Anterior cingulate cortex (tissue), 58 donors: ENCODE measurements at regions not wholly inside any gene's neighbourhood (a gene's known extent, or its start where the extent isn't known, plus 50 kb on each side); places are given as distances from the start of the nearest gene placed in this dataset.

Source experiments
- DNase-seq, 58 donors: peaks; one replicate each; lab custom pipeline; 2025; lab: John Stamatoyannopoulos, UW

DNA sequence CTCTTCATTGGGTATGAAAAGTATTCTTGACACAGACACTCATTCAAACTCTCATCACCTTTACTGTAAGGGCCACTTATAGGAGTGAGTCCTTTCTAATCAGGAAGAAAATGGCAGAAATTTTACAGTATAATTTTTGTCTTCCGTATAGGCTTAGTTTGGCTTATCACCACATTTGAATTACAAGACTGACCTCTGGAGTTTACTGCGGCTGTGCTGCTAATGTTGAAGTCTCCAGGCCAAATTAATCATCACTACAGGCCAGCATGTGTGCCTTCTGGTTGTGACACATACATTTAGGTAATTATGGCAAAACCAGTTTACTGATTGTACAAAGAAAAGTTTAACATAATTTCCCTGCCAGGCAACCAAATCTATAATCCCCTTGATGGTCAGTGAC, 753.6 kb upstream of the GCFC2 start:
- DNase-seq: peak in 1 of 58 donors; percentile 0

DNA sequence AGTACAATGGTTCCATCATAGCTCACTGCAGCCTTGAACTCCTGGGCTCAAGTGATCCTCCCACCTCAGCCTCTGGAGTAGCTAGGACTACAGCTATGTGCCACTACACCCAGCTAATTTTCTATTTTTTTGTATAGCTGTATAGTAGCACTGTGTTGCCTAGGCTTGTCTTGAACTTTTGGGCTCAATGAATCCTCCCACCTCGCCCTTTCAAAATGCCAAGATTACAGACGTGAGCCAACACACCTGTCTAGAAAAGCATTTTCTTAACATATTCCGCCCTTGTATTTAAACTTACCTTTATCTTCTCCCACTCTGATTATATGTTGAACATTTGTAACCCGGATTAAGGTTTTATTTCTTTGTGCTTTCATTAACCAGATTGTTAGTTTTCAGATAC, 750.7 kb upstream of the GCFC2 start:
- no peak for DNase-seq

GRCh38 chr2:76455910-76456309, 745.2 kb upstream of the GCFC2 start:
- DNase-seq: no peak

DNA sequence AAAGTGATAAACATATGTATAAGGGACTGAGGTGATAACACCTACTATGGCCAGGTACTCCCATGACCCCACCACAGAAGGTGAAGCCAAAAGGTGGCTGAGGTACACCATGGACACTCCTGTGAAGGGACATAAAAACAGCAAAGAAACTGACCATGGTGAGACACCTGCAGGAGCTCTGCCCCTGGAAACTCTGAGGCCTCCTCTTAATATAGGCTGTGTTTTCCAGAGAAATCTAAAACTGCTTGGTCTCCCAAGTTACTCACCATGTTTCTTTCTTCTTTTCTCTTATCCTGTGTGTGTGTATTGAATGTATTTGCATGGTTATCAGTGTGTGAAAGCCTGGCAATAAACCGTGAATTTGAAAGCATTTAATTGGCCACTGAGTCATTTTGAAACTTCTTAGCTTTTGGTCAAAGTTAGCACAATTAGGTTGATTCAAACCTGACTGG, 739.3 kb upstream of the GCFC2 start:
- no peak for DNase-seq

DNA sequence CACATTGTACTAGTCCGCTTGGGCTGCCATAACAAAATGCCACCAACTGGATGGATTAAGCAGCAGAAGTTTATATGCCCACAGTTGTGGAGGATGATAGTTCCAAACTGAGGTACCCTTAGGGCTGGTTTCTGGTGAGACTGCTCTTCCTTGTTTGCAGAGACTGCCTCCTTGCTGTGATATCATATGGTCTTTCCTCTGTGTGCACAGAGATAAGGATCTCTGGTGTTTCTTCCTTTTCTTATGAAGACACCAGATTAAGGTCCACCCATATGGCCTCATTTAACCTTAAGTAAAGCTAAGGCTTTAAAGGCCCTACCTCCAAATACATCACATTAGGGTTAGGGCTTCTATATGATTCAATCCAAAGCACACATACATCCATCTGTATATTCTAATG, 738.2 kb upstream of the GCFC2 start:
- no peak for DNase-seq

GRCh38 chr2:76447294-76447693, 736.6 kb upstream of the GCFC2 start:
- DNase-seq: no peak

DNA sequence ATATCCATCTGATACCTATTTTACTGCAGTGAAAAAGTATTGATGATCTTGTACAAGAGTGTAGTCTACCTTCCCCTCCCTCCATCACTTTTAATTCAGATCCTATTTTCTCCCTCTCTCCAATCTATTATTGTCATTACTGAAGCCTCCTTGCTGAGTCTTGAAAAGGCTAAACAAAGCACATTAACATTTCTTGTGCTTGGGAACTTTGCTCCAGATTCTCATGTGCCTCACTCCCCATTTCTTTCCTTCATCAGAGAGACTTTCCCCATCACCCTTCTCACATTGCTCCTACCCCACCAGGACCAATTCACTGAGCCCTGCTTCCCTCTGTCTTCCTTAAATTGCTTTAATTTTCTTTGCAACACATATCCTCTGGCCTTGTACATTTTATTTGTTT, 736.2 kb upstream of the GCFC2 start:
- DNase-seq: no peak

GRCh38 chr2:76445880-76446279, 735.2 kb upstream of the GCFC2 start:
- DNase-seq: no peak

DNA sequence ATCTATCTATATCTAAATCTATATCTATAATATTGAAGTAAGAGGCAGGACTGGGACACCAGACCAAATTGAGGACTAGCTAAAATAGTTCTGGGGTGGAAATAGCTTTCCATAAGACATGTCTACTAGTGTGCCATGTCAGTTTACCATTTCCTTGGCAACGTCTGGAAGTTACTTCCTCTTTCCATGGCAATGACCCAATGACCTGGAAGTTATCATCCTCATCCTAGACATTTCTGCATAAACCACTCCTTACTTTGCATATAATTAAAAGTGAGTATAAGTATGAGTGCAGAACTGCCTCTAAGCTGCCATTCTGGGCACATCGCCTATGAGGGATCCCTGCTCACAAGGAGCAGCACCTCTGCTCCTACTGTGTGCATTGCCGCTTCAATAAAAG, 734.0 kb upstream of the GCFC2 start:
- DNase-seq: no peak

- no peak for DNase-seq
These were observed 726.8 kb upstream of the GCFC2 start for GRCh38 chr2:76437564-76437963.

- no peak for DNase-seq
These were observed 718.7 kb upstream of the GCFC2 start for GRCh38 chr2:76429374-76429773.

- DNase-seq: no peak
These were observed 716.7 kb upstream of the GCFC2 start for GRCh38 chr2:76427452-76427851.

GRCh38 chr2:76415821-76416220, 705.1 kb upstream of the GCFC2 start:
- DNase-seq: peak in 2 of 58 donors; percentile 0 to 2

DNA sequence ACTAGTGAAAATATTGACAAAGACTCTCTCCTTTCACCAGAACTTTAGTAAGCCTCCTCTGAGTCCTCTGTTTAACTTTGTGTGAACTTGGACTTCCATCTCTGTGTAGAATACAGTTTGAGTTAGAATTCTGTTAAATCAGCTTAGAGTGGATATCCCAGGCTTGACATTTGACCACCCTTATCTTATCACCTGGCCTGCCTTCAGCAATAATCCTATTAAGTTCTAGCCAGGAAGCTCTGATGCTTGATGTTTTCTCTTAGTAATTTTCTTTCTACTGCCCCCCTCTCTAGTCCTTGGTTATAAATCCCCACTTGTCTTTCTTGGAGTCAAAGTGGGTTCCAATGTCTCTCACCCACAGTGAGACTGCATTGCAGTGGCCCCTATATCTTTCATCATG, 702.7 kb upstream of the GCFC2 start:
- no peak for DNase-seq

- no peak for DNase-seq
These were observed 695.6 kb upstream of the GCFC2 start for GRCh38 chr2:76406134-76406855.

DNA sequence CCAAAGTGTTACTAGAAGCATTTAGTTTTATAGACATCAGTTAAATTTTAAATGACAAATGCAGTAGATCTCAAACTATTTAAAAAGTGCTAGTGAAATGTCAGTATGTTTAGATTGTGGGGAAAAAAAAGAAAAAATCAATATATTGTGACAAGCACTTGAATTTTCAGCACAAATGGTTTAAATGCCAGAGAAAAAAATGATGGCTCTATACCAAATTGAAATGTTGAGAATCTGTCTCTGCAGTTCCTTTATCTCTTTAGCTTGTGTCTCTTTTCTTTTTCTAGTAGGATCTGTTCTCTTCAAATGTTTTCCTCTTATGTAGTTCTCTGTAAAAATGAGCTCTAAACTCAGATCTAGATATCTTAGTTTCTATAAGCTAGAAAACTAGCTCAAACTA, 682.6 kb upstream of the GCFC2 start:
- DNase-seq: no peak

DNA sequence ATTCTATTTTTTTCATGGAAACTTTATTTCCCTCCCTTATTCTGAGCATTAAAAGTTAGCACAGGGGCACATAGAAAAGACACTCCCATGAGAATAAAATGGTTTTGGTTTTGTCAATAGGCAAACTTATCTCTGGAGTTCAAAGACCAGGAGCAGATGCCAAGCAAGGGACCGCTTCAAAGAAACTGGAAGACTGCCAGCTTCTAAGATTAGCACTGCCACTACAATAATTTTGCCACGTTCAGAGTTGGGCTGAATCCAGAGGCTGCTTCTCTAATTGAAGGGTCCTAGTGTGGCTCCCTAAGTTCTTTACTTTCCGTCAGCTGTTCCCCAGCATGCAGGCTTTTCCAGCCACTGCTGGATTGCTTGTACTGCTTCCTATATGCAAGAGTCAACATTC, 681.0 kb upstream of the GCFC2 start:
- DNase-seq: no peak

- DNase-seq: no peak
These were observed 676.6 kb upstream of the GCFC2 start for GRCh38 chr2:76387294-76387693.

GRCh38 chr2:76385943-76386342, 675.2 kb upstream of the GCFC2 start:
- no peak for DNase-seq

- no peak for DNase-seq
These were observed 670.9 kb upstream of the GCFC2 start for GRCh38 chr2:76381624-76382023.

GRCh38 chr2:76378140-76378539, 667.4 kb upstream of the GCFC2 start:
- DNase-seq: no peak

GRCh38 chr2:76341439-76341838, 630.7 kb upstream of the GCFC2 start:
- DNase-seq: no peak

DNA sequence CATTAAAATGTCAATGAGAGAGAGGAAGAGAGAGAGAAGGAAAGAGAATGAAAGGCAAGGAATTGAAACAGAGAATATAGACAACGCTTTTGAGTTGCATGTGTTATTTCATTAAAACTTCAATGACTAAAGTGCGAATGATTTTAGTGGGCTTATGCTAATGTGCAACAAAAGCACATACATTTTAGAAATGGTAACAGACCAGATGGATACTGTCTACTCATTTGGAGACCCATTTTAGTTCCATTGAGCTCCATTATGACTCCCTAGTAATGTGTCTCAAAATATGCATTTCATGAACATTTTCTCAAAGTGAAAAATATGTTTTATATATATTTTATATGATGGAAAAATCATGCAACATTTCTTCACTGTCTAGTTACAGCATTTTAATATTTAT, 622.2 kb upstream of the GCFC2 start:
- no peak for DNase-seq
